22Rv1 (cell line): ENCODE measurements at regions not wholly inside any gene's neighbourhood (a gene's known extent, or its start where the extent isn't known, plus 50 kb on each side); places are given as distances from the start of the nearest gene placed in this dataset.

Experiments used
- H3K27ac ChIP-seq: fragments of 450-650 bp; 2 replicates; pipeline ENCODE4 v1.5.1; 2017
- CTCF ChIP-seq: fragments of 450-650 bp; IDR thresholded peaks from 2 replicates; pipeline ENCODE4 v1.5.1; 2017; ENCODE audit warnings: mild to moderate bottlenecking
- ZFX ChIP-seq: fragments of 450-650 bp; IDR thresholded peaks from 2 replicates; pipeline ENCODE4 v1.6.1; 2017; ENCODE audit warnings: antibody characterized with exemption, borderline replicate concordance

- TF ChIP-seq ZFX = no peak
- no peak for TF ChIP-seq CTCF
- H3K27ac ChIP-seq = no peak overlapping the region
These were observed 207.9 kb downstream of the NUAK1 start for GRCh38 chr12:105930557-105931503.

- H3K27ac ChIP-seq = no peak overlapping the region
- no peak for TF ChIP-seq CTCF
- TF ChIP-seq ZFX = no peak
These were observed 206.8 kb downstream of the NUAK1 start for GRCh38 chr12:105931762-105932570.

- TF ChIP-seq CTCF = no peak
- no peak for TF ChIP-seq ZFX
- H3K27ac ChIP-seq = no peak overlapping the region
These were observed 204.8 kb downstream of the NUAK1 start for GRCh38 chr12:105933671-105934665.

- no peak overlapping the region for H3K27ac ChIP-seq
- TF ChIP-seq CTCF (no peak), ZFX (no peak)
These were observed 203.6 kb downstream of the NUAK1 start for GRCh38 chr12:105935106-105935505.

- no peak for TF ChIP-seq CTCF
- H3K27ac ChIP-seq = no peak overlapping the region
These were observed 202.8 kb downstream of the NUAK1 start for GRCh38 chr12:105935981-105936380.

- no peak overlapping the region for H3K27ac ChIP-seq
- no peak for TF ChIP-seq CTCF
- no peak for TF ChIP-seq ZFX
These were observed 202.3 kb downstream of the NUAK1 start for GRCh38 chr12:105936496-105936895.
